CD4-positive, alpha-beta T cell treated with Interleukin-15 for 1 hour (primary cell): ENCODE measurements at regions not wholly inside any gene's neighbourhood (a gene's known extent, or its start where the extent isn't known, plus 50 kb on each side); places are given as distances from the start of the nearest gene placed in this dataset.

Experiments
- DNase-seq: peaks from one replicate; pipeline ENCODE4 v3.0.0-alpha.2; 2020

DNA sequence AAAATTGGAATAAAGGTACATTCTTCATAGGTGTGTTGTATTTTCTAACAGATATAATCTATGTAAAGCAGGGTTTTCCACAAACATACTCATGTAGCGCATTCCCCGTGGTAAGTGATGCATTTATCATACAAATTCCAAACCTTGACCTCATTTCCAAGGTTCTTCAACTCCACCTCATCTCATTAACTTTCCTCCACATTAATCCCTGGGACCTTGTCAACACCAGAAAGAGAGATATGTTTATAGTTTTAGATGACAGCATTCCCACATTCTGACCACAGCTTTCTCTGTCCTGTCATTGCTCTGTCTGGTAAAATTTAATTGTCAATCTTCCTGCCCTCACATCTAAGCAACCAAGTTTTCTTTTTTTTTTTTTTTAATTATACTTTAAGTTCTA, 415.1 kb downstream of the TMEM161B start:
- DNase-seq, result no peak

DNA sequence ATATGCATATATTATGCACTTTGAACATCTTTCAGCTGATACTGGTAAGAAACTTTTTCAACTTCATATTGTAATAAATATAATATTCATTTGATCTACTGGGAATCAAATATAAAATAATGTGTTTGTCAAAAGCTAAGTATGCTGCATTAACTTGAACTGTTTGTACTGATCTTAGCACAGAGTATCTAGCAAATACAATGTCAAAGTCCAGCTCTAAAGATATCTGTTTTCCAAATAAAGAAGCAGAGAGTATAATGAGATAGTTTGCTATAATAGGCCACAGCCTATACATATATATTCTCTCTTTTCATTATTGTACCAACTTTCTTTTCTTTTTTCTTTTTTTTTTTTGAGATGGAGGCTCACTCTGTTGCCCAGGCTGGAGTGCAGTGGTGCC, 417.0 kb downstream of the TMEM161B start:
- no peak for DNase-seq

DNA sequence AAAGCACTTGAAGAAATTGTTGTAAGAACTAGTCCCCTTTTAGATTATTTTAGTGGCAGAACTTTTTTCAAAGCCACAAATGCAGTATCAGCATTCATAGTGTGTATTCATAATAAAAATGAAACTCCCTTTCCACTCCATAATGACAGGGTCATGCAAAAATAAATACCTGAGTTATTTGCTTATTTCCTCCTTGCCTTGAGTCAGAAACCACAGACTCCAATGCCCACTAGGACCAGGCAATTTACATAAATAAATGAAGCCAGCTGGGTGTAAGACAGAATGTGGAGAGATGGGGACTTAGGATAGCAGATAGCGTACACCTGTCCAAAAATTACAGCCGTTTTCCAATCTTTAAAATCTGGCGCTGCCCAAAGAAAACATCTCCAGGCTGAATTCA, 417.8 kb downstream of the TMEM161B start:
- DNase-seq, result no peak

DNA sequence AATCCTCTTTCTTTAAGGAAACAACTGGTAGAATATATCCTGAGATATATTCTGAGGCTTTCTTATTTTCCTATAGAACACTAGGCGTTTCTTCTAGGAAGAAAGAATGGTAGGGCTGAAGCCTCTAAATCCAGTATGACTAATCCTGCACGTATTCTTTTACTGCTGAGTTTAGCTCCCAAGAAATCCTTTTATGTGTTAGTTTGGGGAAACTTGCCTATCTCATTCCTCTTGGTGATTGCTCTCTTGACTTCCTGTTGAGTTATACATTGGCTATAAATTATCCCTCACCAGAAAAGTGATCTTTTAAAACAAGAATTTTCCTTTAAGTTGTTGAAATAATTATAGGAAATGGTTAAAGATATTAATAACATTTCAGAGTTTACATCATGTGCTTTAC, 422.9 kb downstream of the TMEM161B start:
- no peak for DNase-seq

DNA sequence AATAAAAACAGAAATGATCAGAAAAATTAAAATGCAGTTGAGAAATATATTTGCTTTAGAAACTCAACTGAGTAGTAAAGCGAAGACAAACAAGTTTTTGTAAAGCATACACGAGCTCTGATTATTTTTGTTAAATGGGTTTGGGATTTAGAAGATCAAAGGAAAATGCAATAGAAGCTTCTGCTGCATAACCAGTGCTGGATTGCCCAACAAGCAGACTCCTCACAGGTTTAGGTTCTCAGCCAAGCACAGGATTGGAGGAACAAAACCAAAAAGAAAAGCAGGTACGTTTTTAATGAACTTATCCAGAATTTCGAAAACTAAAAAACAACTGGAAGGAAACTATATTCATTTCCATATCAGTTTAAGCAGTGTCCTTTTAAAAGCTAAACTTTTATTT, 423.8 kb downstream of the TMEM161B start:
- DNase-seq, result no peak

DNA sequence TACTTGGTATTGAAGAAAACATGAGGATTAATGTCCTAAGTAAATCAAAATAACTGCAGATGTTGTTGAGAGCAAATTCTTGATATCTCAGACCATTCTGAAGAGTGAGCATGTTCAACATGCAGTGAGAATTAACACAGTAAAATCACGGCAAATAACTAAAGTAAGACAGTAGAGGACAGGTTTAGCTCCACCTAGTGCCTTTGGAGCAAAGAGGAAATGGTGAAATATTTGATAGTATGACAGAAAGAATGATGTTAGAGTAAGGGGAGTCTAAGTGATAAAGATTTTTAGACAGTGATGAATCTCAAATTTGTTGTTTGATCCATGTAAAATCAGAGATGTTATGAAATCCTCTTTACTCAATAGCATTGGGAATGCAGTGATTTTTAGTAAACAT, 424.2 kb downstream of the TMEM161B start:
- no peak for DNase-seq

DNA sequence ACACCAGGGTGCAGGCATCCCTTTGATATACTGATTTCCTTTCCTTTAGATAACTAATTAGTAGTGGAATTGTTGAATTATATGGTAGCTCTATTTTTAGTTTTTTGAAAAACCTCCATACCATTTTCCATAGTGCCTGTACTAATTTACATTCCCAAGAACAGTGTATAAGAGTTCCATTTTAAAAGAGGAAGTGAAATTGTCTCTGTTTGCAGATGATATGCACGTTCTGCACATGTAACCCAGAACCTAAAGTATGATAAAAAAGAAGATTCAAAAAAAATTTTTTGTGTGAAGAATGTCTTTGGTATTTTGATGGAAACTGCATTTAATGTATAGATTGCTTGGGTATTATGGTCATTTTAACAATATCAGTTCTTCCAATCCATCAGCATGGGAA, 424.0 kb upstream of the CCNH start:
- DNase-seq, result no peak

DNA sequence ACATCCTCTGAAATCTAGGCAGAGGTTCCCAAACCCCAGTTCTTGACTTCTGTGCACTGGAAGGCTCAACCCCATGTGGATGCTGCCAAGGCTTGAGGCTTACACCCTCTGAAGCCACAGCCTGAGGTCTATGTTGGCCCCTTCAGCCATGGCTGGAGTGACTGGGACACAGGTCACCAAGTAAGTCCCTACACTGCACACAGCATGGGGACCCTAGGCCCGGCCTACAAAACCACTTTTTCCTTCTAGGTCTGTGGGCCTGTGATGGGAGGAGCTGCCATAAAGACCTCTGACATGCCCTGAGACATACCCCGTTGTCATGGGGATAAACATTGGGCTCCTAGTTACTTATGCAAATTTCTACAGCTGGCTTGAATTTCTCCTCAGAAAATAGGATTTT, 418.8 kb upstream of the CCNH start:
- no peak for DNase-seq

DNA sequence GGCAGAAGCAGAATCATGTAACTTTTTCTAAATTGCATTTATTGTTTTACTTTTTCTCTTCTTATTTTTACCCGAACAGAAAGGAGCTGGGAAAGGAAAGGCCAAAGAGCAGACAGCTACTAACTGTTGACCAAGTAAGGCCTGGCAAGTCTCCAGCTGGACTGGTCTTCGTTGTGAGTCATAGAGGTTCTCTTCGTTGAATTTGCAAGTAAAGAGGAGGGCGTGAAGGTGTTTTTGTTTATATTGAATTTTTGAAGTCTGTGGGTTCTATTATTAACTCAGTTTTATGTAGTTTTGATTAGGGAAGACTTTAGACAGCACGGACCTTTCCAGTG, 416.5 kb upstream of the CCNH start:
- DNase-seq, result no peak

DNA sequence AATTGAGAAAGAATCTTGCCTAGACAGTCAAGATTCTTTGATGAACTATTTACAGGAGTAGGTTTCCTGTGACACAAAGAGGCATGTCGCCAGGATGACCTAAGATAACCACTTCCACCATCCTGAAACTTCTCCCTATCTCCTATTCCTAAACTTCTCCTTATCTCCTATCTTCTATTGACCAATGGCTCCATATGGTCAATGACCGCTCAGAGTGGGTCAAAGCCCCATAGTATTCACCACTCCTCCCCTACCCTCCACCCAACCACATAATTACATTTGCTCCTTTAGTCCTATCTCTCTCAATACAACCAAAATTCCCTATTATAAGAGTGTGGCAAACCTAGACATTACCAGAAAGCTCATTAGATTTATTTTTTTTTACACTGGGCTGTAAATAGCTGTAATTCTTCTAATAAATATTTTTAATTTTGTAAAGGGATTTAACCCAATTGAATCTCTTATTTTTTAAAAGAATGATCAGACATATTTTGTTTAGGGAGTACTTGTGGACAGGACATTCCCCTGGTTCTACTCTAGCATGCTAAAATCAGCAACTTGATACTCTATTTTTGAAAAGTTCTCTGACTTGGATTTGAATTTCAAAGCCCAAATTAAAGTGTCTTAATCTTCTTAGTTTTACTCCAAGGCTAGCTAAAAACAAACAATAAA, 416.0 kb upstream of the CCNH start:
- DNase-seq, result no peak

DNA sequence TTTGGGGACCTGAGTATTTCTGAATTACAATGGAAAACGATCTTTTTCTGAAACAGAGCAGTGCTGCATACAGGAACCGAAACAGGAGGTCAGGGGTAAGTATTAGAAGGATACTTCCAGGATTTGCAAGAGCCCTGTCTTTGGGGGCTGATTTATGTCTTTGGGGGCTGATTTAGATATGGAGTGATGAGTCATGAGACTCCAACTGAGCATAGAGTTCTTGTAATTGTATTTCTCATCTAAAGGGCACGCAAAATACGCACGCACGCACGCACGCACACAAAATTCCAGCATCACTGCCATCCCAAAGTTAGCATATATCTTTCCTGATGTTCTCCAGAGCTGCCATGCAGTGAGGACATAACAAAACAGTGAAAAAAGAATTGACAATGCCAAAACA, 414.8 kb upstream of the CCNH start:
- no peak for DNase-seq

DNA sequence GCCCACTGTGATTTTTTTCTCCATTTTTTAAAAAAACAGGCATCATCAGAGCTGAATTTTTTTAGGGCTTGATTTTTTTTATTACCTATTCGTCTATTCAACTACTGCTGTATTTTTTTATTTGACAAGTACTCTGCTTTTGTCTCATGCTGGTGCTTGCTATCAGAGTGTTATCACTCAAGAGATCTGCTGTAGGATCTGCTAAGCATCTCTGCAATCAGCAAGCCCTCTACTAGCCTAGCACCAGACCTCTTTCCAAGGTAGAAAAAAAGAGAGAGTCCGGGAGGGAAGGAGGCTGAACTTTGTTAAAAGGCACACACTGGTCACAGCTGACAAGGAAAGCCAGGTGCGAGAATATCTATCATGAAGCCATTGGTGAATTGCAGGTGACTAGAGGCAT, 413.8 kb upstream of the CCNH start:
- DNase-seq, result no peak

DNA sequence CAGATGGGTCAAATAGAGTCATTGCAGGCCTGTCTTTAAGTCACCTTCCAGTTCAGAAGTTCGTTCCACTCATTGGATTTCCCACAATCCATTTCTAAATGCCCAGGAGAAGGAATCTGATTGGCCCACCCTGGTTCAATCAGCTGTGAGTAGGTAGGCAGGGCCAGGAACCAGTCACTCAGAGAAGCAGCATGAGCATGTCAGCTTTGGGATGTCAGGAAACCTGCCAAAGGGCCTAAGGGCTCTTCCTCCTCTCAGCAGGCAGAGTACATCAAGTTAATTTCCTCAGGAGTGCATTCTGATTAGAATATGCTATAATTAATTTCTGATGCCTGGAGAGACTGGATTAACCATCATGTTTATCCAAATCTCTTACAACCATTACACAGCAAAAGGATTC, 412.9 kb upstream of the CCNH start:
- DNase-seq, result no peak

DNA sequence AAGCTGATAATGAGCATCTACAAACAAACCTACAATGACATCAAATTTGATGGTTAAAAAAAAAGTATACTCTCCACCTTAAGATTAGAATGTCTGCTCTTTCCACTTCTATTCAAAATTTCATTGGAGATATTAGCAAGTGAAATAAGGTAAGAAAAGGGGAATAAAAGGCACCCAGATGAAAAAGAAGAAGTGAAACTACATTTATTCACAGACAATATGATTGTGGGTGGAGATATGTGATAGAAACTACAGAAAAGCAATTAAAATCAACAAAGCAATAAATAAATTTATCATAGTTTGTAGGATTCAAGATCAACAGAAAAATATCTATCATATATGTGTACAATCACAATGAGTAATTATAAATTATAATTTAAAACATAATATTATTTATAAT, 395.1 kb upstream of the CCNH start:
- DNase-seq, result no peak

DNA sequence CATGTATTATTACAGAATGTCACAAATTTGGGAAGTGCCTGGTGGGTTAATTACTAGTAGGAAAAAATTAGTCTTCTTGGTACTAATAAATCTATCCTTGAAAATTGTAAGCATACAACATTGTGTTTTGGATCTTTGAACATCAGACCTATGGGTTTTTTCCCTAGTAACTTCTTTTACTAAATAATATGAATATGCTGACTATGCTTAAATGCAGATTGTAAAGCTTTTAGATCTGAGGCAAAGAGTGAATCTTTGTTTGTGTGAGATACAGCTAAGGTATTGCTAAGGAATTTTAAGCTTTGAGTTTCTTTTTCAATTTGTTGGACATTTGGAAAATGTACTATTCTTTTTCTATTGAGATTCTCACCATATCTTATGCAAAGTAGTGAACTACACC, 390.6 kb upstream of the CCNH start:
- DNase-seq, result no peak

DNA sequence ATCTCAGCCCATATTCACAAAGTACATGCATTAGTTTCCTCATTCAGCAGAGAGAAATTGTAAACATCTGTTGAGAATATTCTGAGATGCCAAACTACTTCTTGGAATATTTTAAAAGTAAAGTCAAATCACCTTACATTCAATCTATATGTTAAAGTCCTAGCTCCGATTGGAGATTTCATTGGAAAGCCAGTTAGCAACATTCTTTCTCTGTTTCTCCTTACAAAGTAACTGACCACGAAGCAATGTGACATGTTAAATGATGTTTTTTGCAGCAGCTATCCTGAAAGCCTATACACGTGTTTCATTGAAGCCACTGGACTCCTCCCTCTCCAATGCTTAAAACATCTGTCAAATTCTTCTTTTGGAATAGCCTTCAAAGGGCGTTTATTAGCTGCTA, 379.1 kb upstream of the CCNH start:
- DNase-seq, result no peak

DNA sequence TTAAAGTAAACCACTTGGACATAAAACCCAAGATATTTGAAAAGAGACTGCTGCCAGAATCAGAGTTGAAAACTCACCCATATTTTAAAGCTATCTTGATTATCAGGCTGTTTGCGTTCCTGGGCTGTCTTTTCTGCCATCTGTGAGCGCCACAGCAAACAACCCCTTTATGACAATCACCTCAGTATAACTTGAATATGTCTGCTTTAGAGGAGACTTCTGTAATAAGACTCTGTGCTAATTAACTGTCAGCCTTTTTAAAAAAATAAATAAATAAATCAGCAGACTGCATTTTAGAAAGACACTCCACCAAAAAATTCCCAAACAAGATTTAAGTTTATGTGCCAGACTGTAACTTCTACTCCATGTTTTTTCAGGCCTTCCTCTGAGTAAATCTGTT, 375.7 kb upstream of the CCNH start:
- no peak for DNase-seq

DNA sequence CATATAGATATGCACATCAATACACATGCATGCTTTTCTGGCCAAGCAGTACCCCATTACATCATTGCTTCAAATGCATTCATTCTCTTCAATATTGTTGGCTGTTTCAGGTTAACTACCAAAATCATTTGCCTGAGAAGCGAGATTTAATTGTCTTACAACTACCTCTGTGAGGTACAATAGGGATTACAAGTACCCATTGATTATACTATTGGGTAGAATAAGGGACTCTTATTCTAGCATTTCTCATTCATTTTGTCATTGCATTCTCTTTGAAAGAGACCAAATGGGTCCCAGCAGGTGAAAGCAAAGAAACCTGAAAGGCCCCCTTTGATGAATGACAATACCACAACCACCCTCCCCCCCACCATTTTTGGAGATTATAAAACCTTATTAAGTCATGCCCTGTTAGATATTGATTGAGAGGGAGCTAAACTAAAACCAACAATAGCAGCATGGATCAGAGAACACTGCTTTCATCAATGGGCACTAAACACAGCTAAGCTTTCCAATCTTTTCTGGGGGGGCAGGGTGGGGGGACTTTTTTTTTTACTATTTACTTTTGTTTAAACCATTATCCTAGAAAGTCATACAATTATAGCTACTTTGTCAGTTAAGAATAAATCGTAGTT, 375.0 kb upstream of the CCNH start:
- DNase-seq, result no peak

DNA sequence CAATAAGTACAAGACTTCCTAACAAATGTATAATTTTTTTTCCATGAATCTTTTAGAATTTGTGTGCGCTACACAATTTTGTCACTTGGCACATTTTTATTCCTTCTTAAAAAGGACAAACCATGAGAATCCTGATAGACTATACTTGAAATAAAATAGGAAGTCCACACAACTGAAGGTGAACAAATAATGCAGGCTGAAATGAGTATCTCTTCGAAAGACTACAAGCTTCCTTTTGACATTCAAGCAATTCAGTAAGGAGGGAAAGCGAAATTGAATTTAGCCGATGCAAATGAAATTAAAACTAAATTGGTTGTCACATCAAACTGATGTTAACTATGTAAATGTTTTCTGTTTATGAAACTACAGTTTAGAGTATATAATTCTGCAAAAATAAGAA, 374.4 kb upstream of the CCNH start:
- no peak for DNase-seq

DNA sequence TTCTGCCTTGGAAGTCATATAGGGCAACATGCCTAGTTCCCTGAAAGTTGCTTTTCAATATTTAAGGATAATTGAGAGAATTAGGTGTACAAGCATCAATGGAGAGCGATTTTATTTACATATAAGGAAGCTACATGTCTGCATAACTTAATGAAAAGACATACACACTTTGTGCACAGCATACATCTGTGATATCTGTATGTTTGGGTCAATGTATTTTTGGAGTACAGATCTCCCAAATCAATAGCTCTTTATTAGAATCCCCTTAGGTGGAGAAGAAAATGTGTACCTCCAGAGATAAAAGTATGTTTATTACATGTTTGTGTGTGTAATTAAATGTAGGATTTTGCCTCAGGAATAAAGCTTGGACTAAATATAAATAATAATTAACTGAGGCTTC, 373.7 kb upstream of the CCNH start:
- no peak for DNase-seq

DNA sequence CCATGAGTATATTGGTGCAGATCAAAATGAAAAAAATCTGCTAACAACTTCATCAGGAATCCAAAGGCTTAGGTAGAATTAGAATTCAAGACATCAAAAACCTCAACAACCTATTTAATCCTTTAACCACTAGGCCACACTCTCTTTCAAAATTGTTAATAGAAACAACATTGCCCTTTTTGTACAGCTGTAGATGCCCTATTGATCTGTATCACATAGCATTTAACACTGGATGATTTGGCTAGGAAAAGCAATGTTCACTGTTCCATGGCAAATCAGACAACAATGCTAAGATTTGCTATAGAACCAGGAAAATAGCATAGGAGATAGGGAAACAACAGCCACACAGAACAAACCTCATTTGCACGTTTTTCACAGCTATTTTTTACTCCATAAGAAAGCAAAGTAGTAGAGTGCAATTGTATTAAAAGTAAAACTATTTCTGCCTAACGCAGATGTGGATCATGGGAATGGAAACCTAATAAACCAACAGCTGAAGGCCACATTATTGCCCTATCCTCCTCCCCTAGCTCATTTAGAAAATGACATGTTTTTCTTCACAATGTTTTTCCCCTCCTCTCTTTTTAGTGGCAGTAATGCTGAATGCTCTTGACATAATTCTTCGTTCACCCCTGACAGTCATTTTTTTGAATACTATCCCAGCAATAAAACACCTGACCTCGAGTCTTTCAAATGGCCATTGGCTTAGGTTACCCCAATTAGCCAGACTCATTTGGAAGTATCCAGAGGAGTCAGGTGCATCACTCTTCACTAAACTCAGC, 373.0 kb upstream of the CCNH start:
- no peak for DNase-seq

DNA sequence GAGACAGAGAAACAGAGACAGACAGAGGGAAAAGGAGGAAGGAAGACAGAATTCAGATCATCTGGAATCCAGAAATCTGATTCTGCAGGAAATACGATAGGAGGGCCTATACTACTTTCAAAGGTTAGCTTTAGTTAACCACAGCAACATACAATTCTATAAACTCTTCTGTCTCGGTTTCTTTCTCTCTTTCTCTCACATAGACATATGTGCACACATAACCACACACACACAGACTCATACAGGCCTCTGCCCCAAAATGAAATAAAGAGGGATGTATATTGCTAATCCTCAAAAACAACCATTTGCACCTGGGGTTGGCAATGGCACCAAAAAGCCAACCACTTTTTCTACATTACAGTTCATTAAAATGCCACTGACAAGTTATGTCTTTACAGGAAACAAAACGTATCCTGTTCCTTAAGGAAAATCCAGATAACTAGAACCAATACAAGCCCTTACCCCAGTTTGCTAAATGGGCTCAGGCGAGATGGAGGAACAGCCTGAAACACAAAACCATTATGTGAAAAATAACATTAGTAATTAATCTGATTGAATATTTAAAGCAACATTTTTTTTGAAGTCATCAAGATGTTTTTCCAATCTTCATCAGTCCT, 372.3 kb upstream of the CCNH start:
- no peak for DNase-seq

DNA sequence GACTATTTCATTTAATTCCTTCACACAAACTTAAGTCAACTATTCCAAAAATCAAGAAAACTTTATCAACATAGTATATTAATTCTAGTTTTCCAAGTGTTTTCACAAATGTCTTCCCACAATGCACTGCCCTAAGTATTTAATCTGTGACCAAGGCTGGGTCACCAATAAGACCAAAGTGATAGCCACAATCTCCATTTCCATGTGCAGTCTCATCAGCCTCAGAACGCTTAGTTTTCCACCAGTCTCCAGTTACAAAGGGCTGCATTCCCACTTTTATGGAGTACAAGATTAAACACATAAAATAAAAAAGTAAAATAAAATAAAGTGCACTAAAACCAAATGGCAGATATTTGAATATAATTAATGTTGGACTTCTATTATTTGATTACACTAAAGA, 371.6 kb upstream of the CCNH start:
- no peak for DNase-seq

DNA sequence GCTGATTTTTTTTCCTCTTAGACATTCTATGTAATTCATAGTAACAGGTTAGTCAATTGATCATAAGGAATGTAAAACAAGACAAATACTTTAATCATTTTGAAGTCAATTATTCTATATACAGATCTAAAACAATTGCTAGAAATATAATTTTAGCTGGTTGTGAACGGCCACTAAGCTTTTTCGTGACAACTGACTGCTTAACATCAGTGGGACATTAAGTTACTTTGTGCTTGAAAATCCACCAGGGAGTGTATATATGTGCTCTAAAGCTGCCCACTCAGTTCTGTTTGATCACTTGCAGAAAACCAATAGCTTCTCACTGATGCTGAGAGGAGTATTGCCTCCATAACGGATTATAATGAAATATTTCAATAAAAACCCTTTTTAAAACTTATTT, 370.2 kb upstream of the CCNH start:
- DNase-seq, result no peak
